GM23338 (cell line): ENCODE measurements at regions not wholly inside any gene's neighbourhood (a gene's known extent, or its start where the extent isn't known, plus 50 kb on each side); places are given as distances from the start of the nearest gene placed in this dataset.
A peak's percentile ranks its signal among the peaks of the same experiment; 100 is the strongest.

ENCODE experiments used
- ATAC-seq: fragments of 200-7000 bp; cut with Tn5 transposase; 3 replicates; pipeline ENCODE4 v1.9.1; 2020
- DNase-seq: peaks from one replicate; pipeline ENCODE4 v3.0.0-alpha.2; 2015; ENCODE audit warnings: low spot score
- H2AFZ ChIP-seq: fragments of 200-600 bp; sonication (generic); 2 replicates; pipeline ENCODE4 v1.8.0; 2016; ENCODE audit warnings: antibody characterized with exemption, mild to moderate bottlenecking, moderate library complexity
- H3F3A ChIP-seq: fragments of 200-600 bp; sonication (generic); replicated peaks from 2 replicates; pipeline ENCODE4 v1.8.0; 2017; ENCODE audit warnings: antibody characterized with exemption, mixed run types, low read depth
- H3K27ac ChIP-seq: fragments of 200-600 bp; sonication (generic); 2 replicates; pipeline ENCODE4 v1.6.1; 2016; ENCODE audit warnings: low read depth
- H3K27me3 ChIP-seq: fragments of 200-600 bp; sonication (generic); 2 replicates; pipeline ENCODE4 v1.8.0; 2016; ENCODE audit warnings: mild to moderate bottlenecking, mixed run types, moderate library complexity; ENCODE audit not compliant: insufficient read depth
- H3K36me3 ChIP-seq: fragments of 200-600 bp; sonication (generic); 2 replicates; pipeline ENCODE4 v1.8.0; 2016; ENCODE audit warnings: mild to moderate bottlenecking; ENCODE audit not compliant: insufficient read depth
- H3K4me1 ChIP-seq: fragments of 200-600 bp; sonication (generic); 2 replicates; pipeline ENCODE4 v1.8.0; 2016; ENCODE audit warnings: mild to moderate bottlenecking, moderate library complexity; ENCODE audit not compliant: insufficient read depth
- H3K4me2 ChIP-seq: fragments of 200-600 bp; sonication (generic); 2 replicates; pipeline ENCODE4 v1.7.1; 2017; ENCODE audit warnings: mixed run types
- H3K4me3 ChIP-seq: fragments of 200-600 bp; sonication (generic); 2 replicates; pipeline ENCODE4 v1.6.1; 2016; ENCODE audit warnings: mixed run types
- H3K79me2 ChIP-seq: fragments of 200-600 bp; sonication (generic); replicated peaks from 2 replicates; pipeline ENCODE4 v1.8.0; 2017; ENCODE audit warnings: mild to moderate bottlenecking; ENCODE audit not compliant: insufficient read depth
- H3K9me2 ChIP-seq: fragments of 200-600 bp; sonication (generic); 2 replicates; pipeline ENCODE4 v1.8.0; 2017; ENCODE audit not compliant: insufficient read depth
- H4K20me1 ChIP-seq: fragments of 200-600 bp; sonication (generic); replicated peaks from 2 replicates; pipeline ENCODE4 v1.8.0; 2017; ENCODE audit warnings: mild to moderate bottlenecking; ENCODE audit not compliant: insufficient read depth
- H3K27ac Mint-ChIP-seq: 2 replicates; pipeline ENCODE4 v1.8.0; 2020; ENCODE audit warnings: inconsistent platforms, mild to moderate bottlenecking, moderate library complexity, mixed read lengths
- H3K27me3 Mint-ChIP-seq: 3 replicates; pipeline ENCODE4 v1.8.0; 2022; ENCODE audit warnings: low read depth, mild to moderate bottlenecking, moderate library complexity, mixed read lengths, inconsistent platforms; ENCODE audit not compliant: insufficient read depth, poor library complexity
- H3K36me3 Mint-ChIP-seq: 3 replicates; pipeline ENCODE4 v1.8.0; 2021; ENCODE audit warnings: low read depth, mild to moderate bottlenecking, inconsistent platforms, moderate library complexity, mixed read lengths
- H3K4me1 Mint-ChIP-seq: 3 replicates; pipeline ENCODE4 v1.8.0; 2020; ENCODE audit warnings: mild to moderate bottlenecking, inconsistent platforms, mixed read lengths
- H3K4me3 Mint-ChIP-seq: 3 replicates; pipeline ENCODE4 v1.8.0; 2021; ENCODE audit warnings: moderate library complexity, mild to moderate bottlenecking, inconsistent platforms, mixed read lengths
- H3K9me3 Mint-ChIP-seq: 3 replicates; pipeline ENCODE4 v1.8.0; 2020; ENCODE audit warnings: moderate library complexity, mild to moderate bottlenecking, inconsistent platforms, mixed read lengths
- CREB1 ChIP-seq: fragments of 250-450 bp; sonication (Bioruptor Pico); IDR thresholded peaks from 2 replicates; pipeline ENCODE4 v1.5.0; 2020; ENCODE audit warnings: low read depth, mild to moderate bottlenecking, moderate library complexity
- CTCF ChIP-seq, 2 experiments: fragments of 200-600 bp in 1 of 2; sonication (generic) in 1 of 2; conservative IDR thresholded peaks; 2 replicates each; pipeline versions ENCODE4 v1.5.1 to v1.6.1; 2016 to 2017; ENCODE audit warnings: antibody characterized with exemption in 2 of 2, low read depth in 2 of 2, mild to moderate bottlenecking in 2 of 2, moderate library complexity in 1 of 2
- ETS1 ChIP-seq: IDR thresholded peaks from 2 replicates; pipeline ENCODE4 v1.6.1; 2016; ENCODE audit warnings: antibody characterized with exemption
- EZH2 ChIP-seq: fragments of 200-600 bp; sonication (generic); IDR thresholded peaks from one replicate; pipeline ENCODE4 v1.8.0; 2017; ENCODE audit warnings: antibody characterized with exemption, mild to moderate bottlenecking, low read depth; ENCODE audit not compliant: unreplicated experiment
- EZH2phosphoT487 ChIP-seq: fragments of 200-600 bp; sonication (generic); IDR thresholded peaks from one replicate; pipeline ENCODE4 v1.8.1; 2018; ENCODE audit warnings: antibody characterized with exemption; ENCODE audit not compliant: unreplicated experiment
- JUNB ChIP-seq: IDR thresholded peaks from one replicate; pipeline ENCODE4 v1.6.1; 2016; ENCODE audit warnings: antibody characterized with exemption; ENCODE audit not compliant: unreplicated experiment
- NANOG ChIP-seq: IDR thresholded peaks from 2 replicates; pipeline ENCODE4 v1.6.1; 2016; ENCODE audit warnings: antibody characterized with exemption, borderline replicate concordance
- POLR2AphosphoS5 ChIP-seq: IDR thresholded peaks from 2 replicates; pipeline ENCODE4 v1.6.1; 2016; ENCODE audit warnings: antibody characterized with exemption, low read depth
- STAT1 ChIP-seq: IDR thresholded peaks from one replicate; pipeline ENCODE4 v1.6.1; 2016; ENCODE audit warnings: antibody characterized with exemption; ENCODE audit not compliant: unreplicated experiment
- ZNF114 ChIP-seq: fragments of 250-450 bp; sonication (Bioruptor Pico); IDR thresholded peaks from 2 replicates; pipeline ENCODE4 v1.5.0; 2020; ENCODE audit warnings: mild to moderate bottlenecking, moderate library complexity
- ZNF331 ChIP-seq: fragments of 250-450 bp; sonication (Bioruptor Pico); IDR thresholded peaks from 2 replicates; pipeline ENCODE4 v1.5.0; 2020; ENCODE audit warnings: low read depth, mild to moderate bottlenecking, moderate library complexity
- TF ChIP-seq, protein P1 (sequence below): fragments of 250-450 bp; sonication (Bioruptor Pico); IDR thresholded peaks from 2 replicates; pipeline ENCODE4 v1.5.0; 2020; ENCODE audit warnings: mild to moderate bottlenecking, moderate library complexity

DNA sequence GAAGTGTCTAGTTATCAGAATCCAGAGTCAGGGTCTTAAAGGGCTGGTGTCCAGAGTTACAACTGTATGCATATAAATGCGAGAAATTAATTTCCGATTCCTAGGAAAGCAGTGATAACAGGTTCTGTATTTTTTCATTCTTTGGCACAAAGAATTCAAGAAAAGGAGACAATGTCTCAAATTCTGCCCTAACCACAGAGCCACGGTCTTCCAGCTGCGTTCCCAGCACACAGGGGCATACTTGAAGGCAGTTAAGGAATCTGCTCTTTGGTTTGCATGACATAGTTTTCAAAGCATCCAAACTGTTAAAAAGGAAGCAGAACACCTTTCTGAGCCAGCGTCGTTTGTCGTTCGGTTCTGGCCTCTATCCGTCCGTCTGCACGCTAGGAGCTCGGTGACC lies 416.9 kb upstream of the MKI67 start (continued):
- no peak for TF ChIP-seq ETS1

DNA sequence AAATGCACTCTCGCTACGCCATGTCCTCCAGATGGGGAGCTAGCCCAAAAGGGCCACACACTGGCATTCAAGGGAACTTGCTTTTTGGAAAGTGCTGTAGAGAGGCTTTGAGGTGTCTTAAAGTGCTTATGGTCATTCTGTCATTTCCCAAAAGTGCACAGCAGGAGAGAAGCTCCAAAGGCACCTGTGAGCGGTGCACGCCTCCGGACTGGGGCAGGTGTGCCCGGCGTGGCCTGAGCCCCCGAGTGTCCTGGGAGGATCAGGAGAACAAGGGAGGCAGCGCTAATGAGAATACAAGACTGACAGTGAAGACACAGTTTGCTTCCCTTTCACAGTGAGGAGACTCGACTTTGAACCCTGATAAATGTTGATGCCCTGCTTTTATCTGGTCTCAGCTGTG lies 419.0 kb upstream of the MKI67 start:
- 0 out of 2 replicates have a peak, but pooled peaks cover 8% of the 10 kb centered on the region for H3F3A ChIP-seq
- peaks cover 40% of the 10 kb centered on the region for H3K4me1 ChIP-seq
- Mint-ChIP-seq H3K36me3 (no peaks in the 10 kb centered on the region), H3K27me3 (peaks cover 10% of the 10 kb centered on the region), H3K9me3 (no peaks in the 10 kb centered on the region), H3K4me1 (peaks cover 45% of the 10 kb centered on the region), H3K27ac (no peak overlapping the region), H3K4me3 (no peak overlapping the region)
- no peak overlapping the region for H3K27ac ChIP-seq
- no peaks in the 10 kb centered on the region for H3K79me2 ChIP-seq
- DNase-seq (no peak), ATAC-seq (no peak)
- H3K9me2 ChIP-seq: no peaks in the 10 kb centered on the region
- H2AFZ ChIP-seq: peak overlapping the region; percentile 80
- no peaks in the 10 kb centered on the region for H4K20me1 ChIP-seq
- H3K4me2 ChIP-seq: no peak overlapping the region
- H3K27me3 ChIP-seq: no peaks in the 10 kb centered on the region
- TF ChIP-seq JUNB (no peak), STAT1 (no peak), CREB1 (CRISPR knock-in tag) (no peak), ZNF114 (CRISPR knock-in tag) (no peak)
- H3K4me3 ChIP-seq: no peak overlapping the region
- no peaks in the 10 kb centered on the region for H3K36me3 ChIP-seq

DNA sequence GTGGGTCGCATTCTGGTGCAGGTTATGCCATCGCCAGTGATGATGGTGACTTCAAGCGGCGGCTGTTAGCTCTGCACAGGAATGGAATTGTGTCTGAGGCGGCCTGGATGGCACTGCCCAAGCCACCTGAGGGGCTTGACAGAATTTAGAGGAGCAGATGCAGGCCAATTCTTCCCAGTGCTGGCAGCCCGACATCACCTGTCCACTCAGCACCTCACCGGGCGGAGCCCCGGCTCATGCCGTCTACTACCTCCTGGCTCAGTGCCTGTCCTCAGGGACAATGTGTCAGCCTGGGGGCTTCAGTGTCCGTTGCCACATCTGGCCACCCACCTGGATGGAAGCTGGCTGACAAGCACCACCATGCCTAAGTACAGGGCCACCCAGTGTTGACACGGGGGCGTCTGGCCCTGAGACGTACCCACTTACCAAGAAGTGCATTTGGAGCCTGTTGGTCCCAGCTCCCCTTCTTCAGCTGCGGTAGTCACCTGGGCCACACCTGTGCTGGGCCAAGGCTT lies 420.5 kb upstream of the MKI67 start:
- 0 out of 2 replicates have a peak, but pooled peaks cover 5% of the 10 kb centered on the region for H3F3A ChIP-seq
- H3K9me3 Mint-ChIP-seq: peaks cover 4% of the 10 kb centered on the region; the same call in 1 of the 3 replicates
- no peak overlapping the region for H3K27ac Mint-ChIP-seq
- ATAC-seq: no peak
- peaks cover 10% of the 10 kb centered on the region for H3K27me3 Mint-ChIP-seq
- no peaks in the 10 kb centered on the region for H3K36me3 ChIP-seq
- H3K79me2 ChIP-seq: no peaks in the 10 kb centered on the region
- no peaks in the 10 kb centered on the region for H3K36me3 Mint-ChIP-seq
- H4K20me1 ChIP-seq: no peaks in the 10 kb centered on the region
- no peak for DNase-seq
- no peak overlapping the region for H2AFZ ChIP-seq
- peaks cover 36% of the 10 kb centered on the region for H3K4me1 ChIP-seq
- no peaks in the 10 kb centered on the region for H3K27me3 ChIP-seq
- 0 out of 2 replicates have a peak, but pooled peaks cover 3% of the 10 kb centered on the region for H3K9me2 ChIP-seq
- TF ChIP-seq NANOG (no peak), POLR2AphosphoS5 (no peak), ZNF114 (CRISPR knock-in tag) (no peak), EZH2 (no peak), CREB1 (CRISPR knock-in tag) (no peak), CTCF (conservative IDR thresholded peaks at IDR 0.05; ENCODE audit: low read depth in 2 of 2) (no peak), JUNB (no peak), EZH2phosphoT487 (no peak), ZNF331 (CRISPR knock-in tag) (no peak)
- TF ChIP-seq, protein P1, sequence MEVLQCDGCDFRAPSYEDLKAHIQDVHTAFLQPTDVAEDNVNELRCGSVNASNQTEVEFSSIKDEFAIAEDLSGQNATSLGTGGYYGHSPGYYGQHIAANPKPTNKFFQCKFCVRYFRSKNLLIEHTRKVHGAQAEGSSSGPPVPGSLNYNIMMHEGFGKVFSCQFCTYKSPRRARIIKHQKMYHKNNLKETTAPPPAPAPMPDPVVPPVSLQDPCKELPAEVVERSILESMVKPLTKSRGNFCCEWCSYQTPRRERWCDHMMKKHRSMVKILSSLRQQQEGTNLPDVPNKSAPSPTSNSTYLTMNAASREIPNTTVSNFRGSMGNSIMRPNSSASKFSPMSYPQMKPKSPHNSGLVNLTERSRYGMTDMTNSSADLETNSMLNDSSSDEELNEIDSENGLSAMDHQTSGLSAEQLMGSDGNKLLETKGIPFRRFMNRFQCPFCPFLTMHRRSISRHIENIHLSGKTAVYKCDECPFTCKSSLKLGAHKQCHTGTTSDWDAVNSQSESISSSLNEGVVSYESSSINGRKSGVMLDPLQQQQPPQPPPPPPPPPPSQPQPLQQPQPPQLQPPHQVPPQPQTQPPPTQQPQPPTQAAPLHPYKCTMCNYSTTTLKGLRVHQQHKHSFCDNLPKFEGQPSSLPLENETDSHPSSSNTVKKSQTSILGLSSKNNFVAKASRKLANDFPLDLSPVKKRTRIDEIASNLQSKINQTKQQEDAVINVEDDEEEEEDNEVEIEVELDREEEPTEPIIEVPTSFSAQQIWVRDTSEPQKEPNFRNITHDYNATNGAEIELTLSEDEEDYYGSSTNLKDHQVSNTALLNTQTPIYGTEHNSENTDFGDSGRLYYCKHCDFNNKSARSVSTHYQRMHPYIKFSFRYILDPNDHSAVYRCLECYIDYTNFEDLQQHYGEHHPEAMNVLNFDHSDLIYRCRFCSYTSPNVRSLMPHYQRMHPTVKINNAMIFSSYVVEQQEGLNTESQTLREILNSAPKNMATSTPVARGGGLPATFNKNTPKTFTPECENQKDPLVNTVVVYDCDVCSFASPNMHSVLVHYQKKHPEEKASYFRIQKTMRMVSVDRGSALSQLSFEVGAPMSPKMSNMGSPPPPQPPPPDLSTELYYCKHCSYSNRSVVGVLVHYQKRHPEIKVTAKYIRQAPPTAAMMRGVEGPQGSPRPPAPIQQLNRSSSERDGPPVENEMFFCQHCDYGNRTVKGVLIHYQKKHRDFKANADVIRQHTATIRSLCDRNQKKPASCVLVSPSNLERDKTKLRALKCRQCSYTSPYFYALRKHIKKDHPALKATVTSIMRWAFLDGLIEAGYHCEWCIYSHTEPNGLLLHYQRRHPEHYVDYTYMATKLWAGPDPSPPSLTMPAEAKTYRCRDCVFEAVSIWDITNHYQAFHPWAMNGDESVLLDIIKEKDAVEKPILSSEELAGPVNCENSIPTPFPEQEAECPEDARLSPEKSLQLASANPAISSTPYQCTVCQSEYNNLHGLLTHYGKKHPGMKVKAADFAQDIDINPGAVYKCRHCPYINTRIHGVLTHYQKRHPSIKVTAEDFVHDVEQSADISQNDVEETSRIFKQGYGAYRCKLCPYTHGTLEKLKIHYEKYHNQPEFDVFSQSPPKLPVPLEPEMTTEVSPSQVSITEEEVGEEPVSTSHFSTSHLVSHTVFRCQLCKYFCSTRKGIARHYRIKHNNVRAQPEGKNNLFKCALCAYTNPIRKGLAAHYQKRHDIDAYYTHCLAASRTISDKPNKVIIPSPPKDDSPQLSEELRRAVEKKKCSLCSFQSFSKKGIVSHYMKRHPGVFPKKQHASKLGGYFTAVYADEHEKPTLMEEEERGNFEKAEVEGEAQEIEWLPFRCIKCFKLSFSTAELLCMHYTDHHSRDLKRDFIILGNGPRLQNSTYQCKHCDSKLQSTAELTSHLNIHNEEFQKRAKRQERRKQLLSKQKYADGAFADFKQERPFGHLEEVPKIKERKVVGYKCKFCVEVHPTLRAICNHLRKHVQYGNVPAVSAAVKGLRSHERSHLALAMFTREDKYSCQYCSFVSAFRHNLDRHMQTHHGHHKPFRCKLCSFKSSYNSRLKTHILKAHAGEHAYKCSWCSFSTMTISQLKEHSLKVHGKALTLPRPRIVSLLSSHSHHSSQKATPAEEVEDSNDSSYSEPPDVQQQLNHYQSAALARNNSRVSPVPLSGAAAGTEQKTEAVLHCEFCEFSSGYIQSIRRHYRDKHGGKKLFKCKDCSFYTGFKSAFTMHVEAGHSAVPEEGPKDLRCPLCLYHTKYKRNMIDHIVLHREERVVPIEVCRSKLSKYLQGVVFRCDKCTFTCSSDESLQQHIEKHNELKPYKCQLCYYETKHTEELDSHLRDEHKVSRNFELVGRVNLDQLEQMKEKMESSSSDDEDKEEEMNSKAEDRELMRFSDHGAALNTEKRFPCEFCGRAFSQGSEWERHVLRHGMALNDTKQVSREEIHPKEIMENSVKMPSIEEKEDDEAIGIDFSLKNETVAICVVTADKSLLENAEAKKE (CRISPR knock-in tag): no peak
- H3K4me1 Mint-ChIP-seq: peaks cover 37% of the 10 kb centered on the region
- H3K4me3 ChIP-seq: no peak overlapping the region
- H3K4me3 Mint-ChIP-seq: no peak overlapping the region
- H3K4me2 ChIP-seq: no peak overlapping the region
- H3K27ac ChIP-seq: no peak overlapping the region
